GM06990 (cell line): ENCODE measurements at regions not wholly inside any gene's neighbourhood (a gene's known extent, or its start where the extent isn't known, plus 50 kb on each side); places are given as distances from the start of the nearest gene placed in this dataset.

Experiments
- DNase-seq: peaks from one replicate; pipeline ENCODE4 v3.0.0-alpha.2; 2011; ENCODE audit not compliant: insufficient read length; ENCODE audit errors: extremely low read depth
- H3K27me3 ChIP-seq: replicated peaks from 2 replicates; pipeline ENCODE4 v1.6.0; 2011; ENCODE audit warnings: low read length; ENCODE audit not compliant: control insufficient read depth, insufficient read depth
- H3K36me3 ChIP-seq: 2 replicates; pipeline ENCODE4 v1.5.1; 2011; ENCODE audit warnings: low read length; ENCODE audit not compliant: control insufficient read depth, insufficient read depth
- H3K4me3 ChIP-seq: replicated peaks from 2 replicates; pipeline ENCODE4 v1.5.1; 2011; ENCODE audit warnings: low read depth, mild to moderate bottlenecking, control low read depth, low read length
- TF ChIP-seq, protein P1 (sequence below): IDR thresholded peaks from 2 replicates; pipeline ENCODE4 v1.5.1; 2011; ENCODE audit warnings: low read length, control low read depth, mild to moderate bottlenecking, inconsistent platforms; ENCODE audit not compliant: insufficient read depth, poor library complexity, severe bottlenecking

DNA sequence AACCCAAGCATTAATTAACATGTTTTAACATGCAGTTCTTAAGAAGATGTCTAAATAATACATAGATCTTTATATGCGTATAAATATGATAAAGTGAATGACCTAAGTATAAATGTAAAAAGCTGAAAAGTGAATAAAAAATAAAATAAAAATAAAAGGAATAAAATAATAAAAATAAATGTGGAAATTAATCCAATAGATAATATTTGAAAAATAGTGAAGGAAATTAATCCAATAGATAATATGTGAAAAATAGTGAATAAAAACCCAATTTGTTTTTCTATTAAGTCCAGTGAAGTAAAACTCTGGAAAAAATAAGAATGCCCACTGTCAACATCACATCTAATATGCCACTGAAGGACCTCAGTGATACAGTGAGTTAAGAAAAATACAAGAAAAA is 180.6 kb upstream of the SLC27A6 start:
- Histone ChIP-seq H3K36me3 (no peaks in the 10 kb centered on the region), H3K4me3 (no peak overlapping the region), H3K27me3 (no peaks in the 10 kb centered on the region)
- no peak for DNase-seq
- TF ChIP-seq, protein P1, sequence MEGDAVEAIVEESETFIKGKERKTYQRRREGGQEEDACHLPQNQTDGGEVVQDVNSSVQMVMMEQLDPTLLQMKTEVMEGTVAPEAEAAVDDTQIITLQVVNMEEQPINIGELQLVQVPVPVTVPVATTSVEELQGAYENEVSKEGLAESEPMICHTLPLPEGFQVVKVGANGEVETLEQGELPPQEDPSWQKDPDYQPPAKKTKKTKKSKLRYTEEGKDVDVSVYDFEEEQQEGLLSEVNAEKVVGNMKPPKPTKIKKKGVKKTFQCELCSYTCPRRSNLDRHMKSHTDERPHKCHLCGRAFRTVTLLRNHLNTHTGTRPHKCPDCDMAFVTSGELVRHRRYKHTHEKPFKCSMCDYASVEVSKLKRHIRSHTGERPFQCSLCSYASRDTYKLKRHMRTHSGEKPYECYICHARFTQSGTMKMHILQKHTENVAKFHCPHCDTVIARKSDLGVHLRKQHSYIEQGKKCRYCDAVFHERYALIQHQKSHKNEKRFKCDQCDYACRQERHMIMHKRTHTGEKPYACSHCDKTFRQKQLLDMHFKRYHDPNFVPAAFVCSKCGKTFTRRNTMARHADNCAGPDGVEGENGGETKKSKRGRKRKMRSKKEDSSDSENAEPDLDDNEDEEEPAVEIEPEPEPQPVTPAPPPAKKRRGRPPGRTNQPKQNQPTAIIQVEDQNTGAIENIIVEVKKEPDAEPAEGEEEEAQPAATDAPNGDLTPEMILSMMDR: no peak

DNA sequence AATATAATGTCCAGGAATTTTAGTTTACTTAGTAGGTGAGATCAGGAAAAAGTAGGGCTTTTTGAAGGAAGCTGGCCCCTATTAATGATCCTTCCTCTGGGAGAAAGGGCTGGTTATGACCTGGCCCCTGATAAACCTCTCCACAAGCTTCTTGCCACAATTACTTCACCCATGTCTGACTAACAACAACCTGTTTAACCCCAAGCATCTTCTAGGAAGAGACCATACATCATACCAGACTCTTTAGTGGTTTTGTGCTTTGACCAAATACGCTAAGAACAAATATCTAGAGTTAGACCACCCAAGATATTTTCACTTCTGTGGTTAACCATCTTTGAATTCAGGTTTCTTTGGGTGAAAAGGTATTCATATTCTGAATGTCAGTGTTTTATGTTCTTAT is 174.0 kb upstream of the SLC27A6 start:
- Histone ChIP-seq H3K36me3 (no peaks in the 10 kb centered on the region), H3K27me3 (no peaks in the 10 kb centered on the region), H3K4me3 (no peak overlapping the region)
- TF ChIP-seq, protein P1: no peak
- no peak for DNase-seq

DNA sequence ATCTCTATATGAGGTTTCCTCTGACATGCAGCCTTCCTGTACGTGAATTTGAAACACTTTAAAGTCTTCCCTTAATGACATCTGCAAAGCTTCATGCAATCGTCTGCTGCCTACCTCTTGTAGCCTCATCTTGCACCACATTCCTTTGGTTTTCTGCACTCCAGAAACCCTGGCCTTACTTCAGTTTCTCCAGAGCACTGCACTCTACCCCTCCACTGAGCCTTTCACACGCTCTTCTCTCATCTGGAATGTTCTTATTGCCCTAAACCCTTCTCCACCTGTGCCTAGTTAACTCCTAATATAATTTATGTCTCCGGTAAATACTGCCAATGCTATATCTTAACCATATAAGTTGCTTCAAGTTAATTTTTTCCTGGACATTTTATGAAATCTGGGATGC is 168.8 kb upstream of the SLC27A6 start:
- TF ChIP-seq, protein P1: no peak
- no peaks in the 10 kb centered on the region for H3K27me3 ChIP-seq
- DNase-seq: no peak
- H3K4me3 ChIP-seq: no peak overlapping the region
- H3K36me3 ChIP-seq: no peaks in the 10 kb centered on the region

DNA sequence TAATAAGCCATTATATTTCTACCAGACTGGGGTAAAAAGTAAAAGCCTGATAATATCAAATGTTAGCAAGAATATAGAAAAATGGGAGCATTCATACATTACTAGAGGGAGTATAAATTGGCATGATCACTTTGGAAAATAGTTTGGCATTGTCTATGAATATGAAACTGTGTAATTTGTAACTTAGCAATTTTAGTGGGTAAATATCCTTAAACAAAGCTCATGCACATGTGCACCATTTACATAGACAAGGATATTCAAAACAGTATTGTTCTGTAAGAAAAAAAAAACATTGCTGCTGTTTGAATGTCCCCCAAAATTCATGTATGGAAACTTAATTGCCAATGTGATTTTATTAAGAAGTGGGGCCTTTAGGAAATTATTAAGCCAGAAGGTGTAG is 166.4 kb upstream of the SLC27A6 start:
- no peaks in the 10 kb centered on the region for H3K36me3 ChIP-seq
- no peak overlapping the region for H3K4me3 ChIP-seq
- TF ChIP-seq, protein P1: no peak
- no peak for DNase-seq
- no peaks in the 10 kb centered on the region for H3K27me3 ChIP-seq

DNA sequence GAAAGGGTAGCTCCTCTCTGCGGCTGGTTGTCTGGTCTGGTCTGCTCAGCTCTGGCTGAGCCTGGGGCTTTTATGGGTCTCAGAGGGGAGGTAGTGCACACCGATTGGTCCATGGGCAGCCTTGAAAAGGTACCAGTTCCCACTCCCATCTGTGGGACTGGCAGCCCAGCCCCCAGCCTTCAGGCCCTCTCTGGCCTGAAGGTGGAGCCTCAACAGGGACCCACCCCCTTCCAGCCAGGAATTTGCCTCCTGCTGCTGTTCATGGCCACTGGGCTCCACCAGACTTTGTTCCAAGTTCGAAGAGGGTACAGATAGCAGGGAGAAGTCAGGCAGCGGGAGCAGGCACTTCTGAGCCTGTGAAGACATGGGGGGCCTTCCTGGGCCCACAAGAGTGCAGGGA is 165.3 kb upstream of the SLC27A6 start:
- Histone ChIP-seq H3K36me3 (no peaks in the 10 kb centered on the region), H3K4me3 (no peak overlapping the region), H3K27me3 (no peaks in the 10 kb centered on the region)
- DNase-seq: no peak
- TF ChIP-seq, protein P1: no peak

DNA sequence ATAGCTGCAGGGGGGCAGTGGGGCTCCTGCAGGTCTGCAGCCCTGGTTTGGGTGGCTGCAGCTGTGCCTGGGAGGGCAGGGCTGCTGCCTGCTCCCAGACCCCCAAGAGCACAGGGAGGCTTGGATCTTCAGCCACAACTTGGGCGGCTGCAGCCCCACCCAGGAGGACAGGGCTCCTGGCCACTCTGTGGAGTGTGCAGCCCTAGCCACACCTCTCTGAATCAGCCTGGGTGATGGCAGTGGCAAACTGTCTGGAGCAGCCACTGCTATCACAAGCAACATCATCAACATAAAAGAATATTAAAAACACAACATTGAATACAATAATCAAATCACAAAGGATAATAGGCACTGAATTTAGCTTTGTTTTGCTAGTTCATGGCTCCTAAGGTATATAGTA is 164.9 kb upstream of the SLC27A6 start:
- no peak overlapping the region for H3K4me3 ChIP-seq
- TF ChIP-seq, protein P1: no peak
- no peaks in the 10 kb centered on the region for H3K27me3 ChIP-seq
- H3K36me3 ChIP-seq: no peaks in the 10 kb centered on the region
- no peak for DNase-seq
